DMS 273 treated with DMSO at 0.1 percent for 48 hours (cell line): ENCODE measurements at regions not wholly inside any gene's neighbourhood (a gene's known extent, or its start where the extent isn't known, plus 50 kb on each side); places are given as distances from the start of the nearest gene placed in this dataset.
"Not testable (repeated sequence)": the region's sequence is repeated elsewhere in the genome, so short reads cannot be mapped to it uniquely, and the experiment has no call there.

ENCODE experiments used
- DNase-seq: peaks from one replicate; lab custom pipeline; 2025; lab: John Stamatoyannopoulos, UW

DNA sequence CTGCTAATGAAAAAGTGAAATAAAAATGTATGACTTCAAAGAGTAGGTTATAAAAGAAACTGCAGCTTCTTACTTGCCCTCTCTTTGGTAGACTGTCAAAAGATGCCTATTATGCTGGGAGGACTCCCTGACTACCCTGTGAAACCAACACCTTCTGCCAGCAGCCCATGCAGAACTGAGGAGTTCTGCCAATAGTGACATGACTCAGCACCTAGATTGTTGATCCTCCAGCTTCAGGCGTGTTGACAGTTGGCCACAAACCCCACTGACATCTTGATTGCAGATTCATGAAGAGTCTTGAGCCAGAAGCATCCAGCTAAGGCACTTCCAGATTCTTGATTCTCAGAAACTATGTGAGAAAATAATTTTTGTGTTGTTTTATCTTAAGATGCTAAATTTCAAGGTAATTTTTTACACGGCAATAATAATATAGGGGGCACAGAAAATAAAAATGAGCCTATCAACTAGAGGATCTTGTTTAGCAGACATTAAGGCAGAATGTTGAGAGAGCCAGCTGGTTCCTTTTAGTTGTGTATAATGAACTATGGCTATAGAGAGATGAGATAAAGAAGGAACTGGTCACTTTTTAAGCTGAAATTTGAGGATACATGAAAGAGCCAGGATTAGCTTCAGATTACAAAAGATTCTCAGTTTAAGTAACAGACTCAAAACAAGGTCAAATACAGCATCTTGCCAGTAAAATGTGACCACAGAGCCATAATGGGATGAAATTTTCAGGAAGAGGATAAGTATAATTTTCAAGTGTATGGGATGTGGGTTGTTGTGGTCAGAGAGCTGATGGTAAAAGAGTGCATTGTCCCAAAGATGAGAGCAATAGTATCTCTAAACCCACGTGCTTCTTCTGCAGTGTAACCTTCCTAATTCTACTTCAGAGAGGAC is 588.7 kb upstream of the CBLB start:
- peak; percentile 94 for DNase-seq

GRCh38 chr3:106458952-106459351 is 590.1 kb upstream of the CBLB start:
- DNase-seq = no peak

DNA sequence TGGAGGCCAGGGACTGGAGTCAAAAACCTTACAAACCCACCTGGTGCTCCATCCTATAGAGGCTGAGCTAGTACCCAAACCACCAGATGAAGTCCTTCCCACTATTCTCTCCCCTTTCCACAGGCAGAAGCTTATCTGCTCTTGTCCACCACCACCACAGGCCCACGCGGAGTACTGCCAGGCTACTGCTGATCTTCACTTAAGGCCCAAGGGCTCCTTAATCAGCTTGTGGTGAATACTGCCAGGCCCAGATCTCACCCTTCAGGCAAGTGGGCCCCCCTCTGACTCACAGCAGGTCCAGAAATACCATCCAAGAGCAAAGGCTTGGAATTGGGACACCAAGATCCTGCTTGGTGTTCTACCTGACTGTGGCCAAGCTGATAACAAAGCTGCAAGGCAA is 598.1 kb upstream of the CBLB start:
- no peak for DNase-seq

GRCh38 chr3:106473576-106474475 is 605.0 kb upstream of the CBLB start:
- DNase-seq = no peak

- no peak for DNase-seq
Measured at GRCh38 chr3:106482451-106482850, 613.6 kb upstream of the CBLB start.

- DNase-seq = no peak
Measured at GRCh38 chr3:106485217-106485616, 616.4 kb upstream of the CBLB start.

DNA sequence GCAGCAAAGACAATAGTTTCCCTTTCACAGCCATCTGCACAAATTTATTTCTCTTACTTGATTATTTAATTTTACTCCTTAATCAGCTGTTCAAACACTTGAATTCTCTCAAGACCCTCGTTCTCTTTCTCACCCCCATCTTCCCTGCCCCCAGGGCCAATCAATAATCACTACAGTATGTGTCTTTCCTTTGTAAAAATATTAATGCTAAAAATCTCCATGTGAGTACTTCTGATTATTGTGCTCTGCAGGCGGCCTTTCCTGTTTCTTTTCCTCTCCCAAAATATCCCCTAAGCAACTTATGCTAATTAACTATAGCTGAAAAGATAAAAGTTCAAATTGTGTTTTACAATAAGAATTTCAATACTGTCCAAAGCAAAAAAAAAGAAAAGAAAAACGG is 617.0 kb upstream of the CBLB start:
- DNase-seq = no peak

- not testable (repeated sequence) for DNase-seq
Measured at GRCh38 chr3:106486945-106487639, 618.3 kb upstream of the CBLB start.

- DNase-seq = no peak
Measured at GRCh38 chr3:106488331-106488730, 619.5 kb upstream of the CBLB start.

- DNase-seq = no peak
Measured at GRCh38 chr3:106491796-106492195, 623.0 kb upstream of the CBLB start.

- DNase-seq = no peak
Measured at GRCh38 chr3:106508331-106508893, 639.6 kb upstream of the CBLB start.

- no peak for DNase-seq
Measured at GRCh38 chr3:106510206-106510605, 641.4 kb upstream of the CBLB start.

DNA sequence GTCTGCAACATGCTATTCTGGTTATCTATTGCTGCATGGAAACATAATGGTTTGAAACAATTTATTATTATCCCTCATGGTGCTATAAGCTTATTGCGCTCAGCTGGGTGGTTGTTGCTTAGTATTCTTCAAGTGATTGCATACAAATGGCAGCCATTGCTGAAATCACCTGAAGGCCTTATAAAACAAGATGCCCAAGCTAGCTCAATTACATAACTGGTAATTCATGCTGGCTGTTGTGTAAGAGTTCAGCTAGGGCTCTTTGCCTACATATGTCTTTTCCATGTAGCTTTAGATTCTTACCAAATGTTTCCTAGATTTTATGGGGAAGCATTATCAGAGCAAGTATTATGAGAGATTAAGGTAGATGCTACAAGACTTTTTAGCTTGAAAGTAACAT is 644.0 kb upstream of the CBLB start:
- no peak for DNase-seq

DNA sequence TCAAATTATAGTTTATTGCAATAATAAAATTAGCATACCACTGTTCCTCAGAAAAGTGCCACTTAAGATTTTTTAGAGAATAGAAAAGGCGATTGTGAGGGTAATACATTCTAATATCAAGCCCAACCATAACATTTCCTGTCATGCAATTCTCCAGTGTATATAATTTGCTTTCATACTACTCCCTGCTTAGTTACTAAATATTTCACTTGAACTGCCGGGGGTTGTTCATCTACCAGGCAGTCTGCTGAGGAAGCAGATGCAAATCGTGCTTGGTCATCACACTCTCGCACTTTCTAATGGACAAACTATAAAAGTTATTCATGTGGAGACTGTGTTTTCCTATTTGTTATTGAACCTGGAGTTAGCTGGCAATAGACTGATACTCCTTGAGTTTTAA is 645.6 kb upstream of the CBLB start:
- DNase-seq = no peak

DNA sequence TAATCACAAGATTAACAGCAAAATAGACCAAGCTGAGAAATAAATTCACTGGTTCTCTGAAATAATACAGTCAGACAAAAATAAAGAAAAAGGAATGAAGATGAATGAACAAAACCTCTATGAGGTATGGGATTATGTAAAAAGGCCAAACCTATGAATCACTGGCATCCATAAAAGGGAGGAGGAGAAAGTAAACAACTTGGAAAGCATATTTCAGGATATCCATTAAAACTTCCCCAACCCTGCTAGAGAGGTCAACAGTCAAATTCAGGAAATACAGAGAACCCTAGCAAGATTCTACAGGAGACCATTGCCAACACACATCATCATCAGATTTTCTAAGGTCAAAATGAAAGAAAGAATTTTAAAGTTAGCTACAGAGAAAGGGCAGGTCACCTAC is 649.7 kb upstream of the CBLB start:
- no peak for DNase-seq

GRCh38 chr3:106522397-106522796 is 653.6 kb upstream of the CBLB start:
- DNase-seq = no peak

GRCh38 chr3:106528932-106529331 is 660.1 kb upstream of the CBLB start:
- no peak for DNase-seq

- no peak for DNase-seq
Measured at GRCh38 chr3:106529738-106530137, 660.9 kb upstream of the CBLB start.

- no peak for DNase-seq
Measured at GRCh38 chr3:106530367-106530766, 661.6 kb upstream of the CBLB start.

DNA sequence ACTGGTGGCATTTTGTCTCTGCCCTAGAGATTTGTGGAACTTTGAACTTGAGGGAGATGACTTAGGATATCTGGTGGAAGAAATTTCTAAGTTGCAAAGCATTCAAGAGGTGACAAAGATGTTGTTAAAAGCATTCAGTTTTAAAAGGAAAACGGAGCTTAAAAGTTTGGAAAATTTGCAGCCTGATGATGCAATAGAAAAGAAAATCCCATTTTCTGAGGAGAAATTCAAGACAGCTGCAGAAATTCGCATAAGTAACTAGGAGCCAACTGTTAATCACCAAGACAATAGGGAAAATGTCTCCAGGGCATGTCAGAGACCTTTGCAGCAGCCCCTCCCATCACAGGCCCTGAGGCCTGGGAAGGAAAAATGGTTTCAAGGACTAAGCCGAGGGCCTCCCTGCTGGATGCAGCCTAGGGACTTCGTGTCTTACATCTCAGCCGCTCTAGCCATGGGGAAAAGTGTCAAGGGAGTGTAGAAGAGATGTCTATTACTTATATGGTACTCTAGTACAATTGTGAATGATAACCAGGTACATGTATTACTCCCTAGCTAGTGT is 663.0 kb upstream of the CBLB start:
- not testable (repeated sequence) for DNase-seq

DNA sequence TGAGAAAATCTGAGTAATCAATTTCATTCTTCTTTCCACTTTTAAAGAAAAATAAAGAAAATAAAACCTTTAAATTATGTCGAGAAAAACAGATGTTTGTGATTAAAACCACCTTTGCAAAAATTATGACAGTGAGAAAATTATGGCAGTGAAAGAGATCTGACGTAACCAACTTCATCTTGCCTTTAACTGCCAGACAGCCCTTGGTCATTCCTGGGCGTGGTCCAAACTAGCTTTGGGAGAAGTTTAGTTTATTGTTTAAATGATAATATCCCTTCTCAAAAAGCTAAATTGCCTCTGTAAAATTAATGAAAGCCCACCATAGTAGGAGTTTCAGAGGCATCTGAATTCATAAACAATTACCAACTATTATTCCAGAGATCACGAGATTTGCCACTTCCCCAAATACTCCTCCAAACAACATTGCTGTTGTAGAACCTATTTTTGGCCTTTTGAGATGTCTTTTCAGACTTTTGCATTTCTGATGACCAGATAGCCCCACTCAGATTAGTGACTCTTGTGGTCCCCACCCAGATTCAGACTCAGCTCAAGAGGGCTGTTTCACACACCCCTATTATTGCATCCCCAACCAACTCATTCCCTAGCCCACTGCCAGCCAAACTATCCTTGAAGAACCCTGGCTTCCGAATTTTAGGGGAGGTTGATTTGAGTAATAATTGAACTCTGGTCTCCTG is 664.4 kb upstream of the CBLB start:
- DNase-seq = no peak
